Erythroblast (primary cell): ENCODE measurements at regions not wholly inside any gene's neighbourhood (a gene's known extent, or its start where the extent isn't known, plus 50 kb on each side); places are given as distances from the start of the nearest gene placed in this dataset.

Source experiments
- GATA1 ChIP-seq: IDR thresholded peaks from 2 replicates; pipeline ENCODE4 v1.6.1; 2011; ENCODE audit warnings: low read depth, mild to moderate bottlenecking, control low read depth, low read length, moderate library complexity
- POLR2A ChIP-seq: IDR thresholded peaks from 2 replicates; pipeline ENCODE4 v1.6.1; 2011; ENCODE audit warnings: mild to moderate bottlenecking, low read length

GRCh38 chrX:117120700-117121099 is 657.9 kb upstream of the CT83 start:
- no peak for TF ChIP-seq GATA1
- TF ChIP-seq POLR2A, result no peak
